GM12875 (cell line): ENCODE measurements at regions not wholly inside any gene's neighbourhood (a gene's known extent, or its start where the extent isn't known, plus 50 kb on each side); places are given as distances from the start of the nearest gene placed in this dataset.

Experiments
- H3K4me3 ChIP-seq: one replicate; pipeline ENCODE4 v1.5.1; 2011; ENCODE audit warnings: low read depth, low read length, control low read depth
- TF ChIP-seq, protein P1 (sequence below): IDR thresholded peaks from 2 replicates; pipeline ENCODE4 v1.5.1; 2011; ENCODE audit warnings: low read depth, mild to moderate bottlenecking, control low read depth, inconsistent platforms, low read length, moderate library complexity, borderline replicate concordance; ENCODE audit not compliant: insufficient read depth

DNA sequence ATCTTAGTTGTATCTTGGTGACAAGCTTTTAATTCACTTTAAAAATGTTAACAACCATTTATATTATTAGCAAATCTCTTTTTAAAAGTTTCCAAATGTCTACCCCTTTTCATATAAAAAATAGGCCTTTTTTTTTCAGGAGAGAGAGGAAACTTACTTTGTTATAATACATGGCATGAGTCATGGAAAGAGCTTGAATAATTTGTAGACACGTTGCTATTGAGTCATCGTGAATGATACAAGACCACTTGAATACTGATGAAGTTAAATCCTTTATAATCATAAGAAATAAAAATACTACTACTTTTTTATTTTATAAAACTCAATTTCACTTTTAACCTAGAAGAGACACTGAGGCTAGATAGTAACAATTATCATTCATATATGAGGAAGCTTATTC is 70.3 kb upstream of the BBX start:
- H3K4me3 ChIP-seq, result no peak overlapping the region
- TF ChIP-seq, protein P1, sequence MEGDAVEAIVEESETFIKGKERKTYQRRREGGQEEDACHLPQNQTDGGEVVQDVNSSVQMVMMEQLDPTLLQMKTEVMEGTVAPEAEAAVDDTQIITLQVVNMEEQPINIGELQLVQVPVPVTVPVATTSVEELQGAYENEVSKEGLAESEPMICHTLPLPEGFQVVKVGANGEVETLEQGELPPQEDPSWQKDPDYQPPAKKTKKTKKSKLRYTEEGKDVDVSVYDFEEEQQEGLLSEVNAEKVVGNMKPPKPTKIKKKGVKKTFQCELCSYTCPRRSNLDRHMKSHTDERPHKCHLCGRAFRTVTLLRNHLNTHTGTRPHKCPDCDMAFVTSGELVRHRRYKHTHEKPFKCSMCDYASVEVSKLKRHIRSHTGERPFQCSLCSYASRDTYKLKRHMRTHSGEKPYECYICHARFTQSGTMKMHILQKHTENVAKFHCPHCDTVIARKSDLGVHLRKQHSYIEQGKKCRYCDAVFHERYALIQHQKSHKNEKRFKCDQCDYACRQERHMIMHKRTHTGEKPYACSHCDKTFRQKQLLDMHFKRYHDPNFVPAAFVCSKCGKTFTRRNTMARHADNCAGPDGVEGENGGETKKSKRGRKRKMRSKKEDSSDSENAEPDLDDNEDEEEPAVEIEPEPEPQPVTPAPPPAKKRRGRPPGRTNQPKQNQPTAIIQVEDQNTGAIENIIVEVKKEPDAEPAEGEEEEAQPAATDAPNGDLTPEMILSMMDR, result no peak

DNA sequence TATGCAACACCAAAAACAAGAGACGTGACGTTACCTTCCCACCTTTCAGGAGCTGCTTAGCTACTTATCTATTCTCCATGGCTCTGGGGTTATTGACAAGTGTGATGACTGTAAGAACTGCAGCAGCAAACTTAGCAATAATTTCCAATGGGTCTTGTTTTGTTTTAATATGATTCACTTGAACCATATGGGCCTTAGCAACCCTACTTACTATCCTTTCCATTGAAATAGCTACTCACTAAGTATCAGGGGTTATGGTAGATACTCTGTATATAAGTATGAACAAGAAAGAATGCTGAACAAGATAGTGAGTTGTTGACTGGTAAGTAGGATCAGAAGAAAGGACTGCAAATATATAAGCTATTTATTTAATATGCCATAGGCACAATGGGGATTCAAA is 69.3 kb upstream of the BBX start:
- no peak overlapping the region for H3K4me3 ChIP-seq
- TF ChIP-seq, protein P1, result no peak

DNA sequence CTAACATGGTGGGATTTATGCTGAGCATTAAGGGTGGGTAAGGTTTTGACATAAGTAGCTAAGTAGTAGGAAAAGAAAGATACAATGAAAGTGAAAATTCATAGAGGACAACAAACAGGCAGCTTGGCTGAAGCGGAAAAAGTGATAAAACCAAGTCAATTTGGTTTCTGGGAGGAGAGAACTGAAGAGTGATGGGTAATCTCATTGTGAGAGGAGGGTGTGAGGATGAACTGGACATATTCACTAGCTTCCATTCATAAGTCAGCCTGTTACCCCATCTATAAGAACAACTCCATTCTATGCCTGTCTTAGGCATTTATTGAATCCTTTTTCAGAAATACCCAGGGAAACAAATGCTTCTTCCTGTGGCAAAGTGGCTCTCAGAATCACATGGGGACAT is 67.1 kb upstream of the BBX start:
- TF ChIP-seq, protein P1, result no peak
- no peak overlapping the region for H3K4me3 ChIP-seq

DNA sequence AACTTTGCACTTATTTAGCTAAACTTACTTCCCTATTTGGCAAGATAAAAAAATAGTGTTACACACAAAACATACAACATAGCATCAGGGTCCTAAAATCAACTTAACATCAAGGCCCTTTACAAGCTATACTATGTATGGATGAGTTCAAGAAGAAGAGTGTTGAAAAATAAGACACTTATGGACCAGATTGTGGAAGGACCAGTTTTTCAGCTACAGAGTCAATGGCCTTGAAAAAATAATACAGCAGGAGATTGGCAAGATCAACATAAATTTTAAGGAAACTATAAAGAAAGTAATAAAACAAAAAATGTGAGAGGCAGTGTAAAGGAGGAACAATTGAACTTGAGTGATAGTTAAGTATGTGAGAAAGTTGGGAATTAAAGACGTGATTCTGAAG is 66.3 kb upstream of the BBX start:
- TF ChIP-seq, protein P1, result no peak
- H3K4me3 ChIP-seq, result no peak overlapping the region

DNA sequence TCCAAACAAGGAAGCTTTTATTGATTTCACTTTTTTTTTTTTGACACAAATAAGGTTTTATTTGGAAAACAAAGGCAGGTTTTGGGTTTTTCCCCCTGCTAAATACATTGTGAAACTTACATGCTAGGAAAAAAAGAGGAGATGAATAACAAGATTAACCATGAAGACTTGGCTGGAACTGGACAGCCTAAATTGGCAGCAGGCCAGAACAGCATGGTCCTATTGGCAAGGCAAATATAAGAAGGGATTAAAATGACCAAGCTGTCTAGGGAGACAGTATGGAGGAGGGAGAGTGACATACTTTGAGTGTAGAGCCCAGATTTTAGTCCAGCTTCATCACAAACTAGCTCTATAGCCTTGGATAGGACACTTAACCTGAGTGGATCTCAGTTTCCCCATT is 63.9 kb upstream of the BBX start:
- H3K4me3 ChIP-seq, result no peak overlapping the region
- TF ChIP-seq, protein P1, result no peak

DNA sequence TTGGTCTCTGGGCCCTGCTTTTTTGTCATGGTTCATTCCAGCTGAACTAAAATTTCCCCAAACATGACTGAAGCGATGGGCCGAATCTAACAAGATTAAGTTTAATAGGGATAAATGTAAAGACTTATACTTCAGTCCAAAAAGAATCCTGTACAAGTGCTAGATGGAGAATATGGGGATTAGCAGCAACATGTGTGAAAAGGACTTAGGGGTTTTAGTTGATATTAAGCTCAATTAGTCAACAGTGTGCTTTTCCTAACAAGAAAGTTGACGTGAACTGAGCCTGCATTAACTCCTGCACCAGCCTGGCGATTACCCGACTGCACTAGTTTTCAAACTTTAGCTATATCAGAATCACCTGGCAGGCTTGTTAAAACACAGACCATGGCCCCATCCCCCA is 61.0 kb upstream of the BBX start:
- TF ChIP-seq, protein P1, result no peak
- no peak overlapping the region for H3K4me3 ChIP-seq

DNA sequence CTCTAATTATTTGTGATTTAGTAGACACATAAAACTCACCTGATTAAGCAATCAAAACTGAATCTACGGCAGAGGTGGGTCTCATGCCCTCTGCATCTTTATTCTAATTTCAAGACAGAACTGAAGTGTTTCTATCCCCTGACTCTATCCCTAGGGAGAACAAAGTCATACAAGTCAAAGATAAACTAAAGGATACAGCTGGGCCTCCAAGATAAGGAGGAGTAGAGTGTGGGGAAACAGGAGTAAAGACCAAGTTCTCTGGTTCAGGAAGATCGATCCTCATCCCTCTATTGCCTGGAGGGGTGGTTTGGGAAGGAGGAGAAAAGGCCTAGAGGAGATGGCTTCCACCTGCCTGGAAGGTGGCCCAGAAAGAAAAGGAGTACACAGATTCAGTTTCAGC is 58.7 kb upstream of the BBX start:
- no peak overlapping the region for H3K4me3 ChIP-seq
- TF ChIP-seq, protein P1, result no peak
